RWPE2 (cell line): ENCODE measurements at regions not wholly inside any gene's neighbourhood (a gene's known extent, or its start where the extent isn't known, plus 50 kb on each side); places are given as distances from the start of the nearest gene placed in this dataset.
A peak's percentile ranks its signal among the peaks of the same experiment; 100 is the strongest.

Source experiments
- ATAC-seq: fragments of 200-7000 bp; cut with Tn5 transposase; 3 replicates; pipeline ENCODE4 v1.9.1; 2021; ENCODE audit warnings: low read depth
- DNase-seq: peaks from one replicate; pipeline ENCODE4 v3.0.0-alpha.2; 2020; ENCODE audit warnings: low spot score
- H3K27ac ChIP-seq: fragments of 450-650 bp; 2 replicates; pipeline ENCODE4 v1.5.1; 2017; ENCODE audit warnings: mild to moderate bottlenecking; ENCODE audit not compliant: poor library complexity, severe bottlenecking
- H3K27me3 ChIP-seq: fragments of 250-450 bp; sonication (Bioruptor Pico); 2 replicates; pipeline ENCODE4 v1.5.1; 2021; ENCODE audit warnings: mild to moderate bottlenecking, moderate library complexity; ENCODE audit not compliant: insufficient read depth, poor library complexity, severe bottlenecking
- H3K36me3 ChIP-seq: fragments of 250-450 bp; sonication (Bioruptor Pico); 2 replicates; pipeline ENCODE4 v1.5.1; 2020; ENCODE audit warnings: low read depth, mild to moderate bottlenecking, moderate library complexity
- H3K4me1 ChIP-seq: fragments of 250-450 bp; sonication (Bioruptor Pico); 2 replicates; pipeline ENCODE4 v1.5.1; 2021; ENCODE audit warnings: mild to moderate bottlenecking, moderate library complexity; ENCODE audit not compliant: insufficient read depth, poor library complexity, severe bottlenecking
- H3K4me3 ChIP-seq: fragments of 250-450 bp; sonication (Bioruptor Pico); 2 replicates; pipeline ENCODE4 v1.5.1; 2021; ENCODE audit warnings: mild to moderate bottlenecking, moderate library complexity; ENCODE audit not compliant: severe bottlenecking
- H3K9me3 ChIP-seq: fragments of 250-450 bp; sonication (Bioruptor Pico); 2 replicates; pipeline ENCODE4 v1.5.1; 2021; ENCODE audit warnings: mild to moderate bottlenecking, moderate library complexity; ENCODE audit not compliant: severe bottlenecking
- CTCF ChIP-seq: fragments of 450-650 bp; IDR thresholded peaks from one replicate; pipeline ENCODE4 v1.5.1; 2017; ENCODE audit warnings: mild to moderate bottlenecking, moderate library complexity; ENCODE audit not compliant: poor library complexity, severe bottlenecking

GRCh38 chr7:22587322-22587721, 87.3 kb upstream of the STEAP1B start:
- TF ChIP-seq CTCF: no peak
- Histone ChIP-seq H3K9me3 (no peaks in the 10 kb centered on the region), H3K27ac (peak overlapping the region; percentile 30), H3K4me3 (no peak overlapping the region), H3K27me3 (no peaks in the 10 kb centered on the region), H3K36me3 (no peaks in the 10 kb centered on the region), H3K4me1 (peaks cover 19% of the 10 kb centered on the region)
- DNase-seq (no peak), ATAC-seq (no peak)

GRCh38 chr7:22586786-22587140, 86.8 kb upstream of the STEAP1B start:
- Histone ChIP-seq H3K9me3 (no peaks in the 10 kb centered on the region), H3K4me3 (no peak overlapping the region), H3K4me1 (peaks cover 19% of the 10 kb centered on the region), H3K27ac (no peak overlapping the region), H3K27me3 (no peaks in the 10 kb centered on the region), H3K36me3 (no peaks in the 10 kb centered on the region)
- no peak for DNase-seq
- TF ChIP-seq CTCF: peak; percentile 21
- no peak for ATAC-seq

GRCh38 chr7:22586101-22586785, 86.3 kb upstream of the STEAP1B start:
- Histone ChIP-seq H3K27me3 (no peaks in the 10 kb centered on the region), H3K27ac (no peak overlapping the region), H3K9me3 (no peaks in the 10 kb centered on the region), H3K36me3 (no peaks in the 10 kb centered on the region), H3K4me3 (no peak overlapping the region), H3K4me1 (peaks cover 19% of the 10 kb centered on the region)
- ATAC-seq: no peak
- DNase-seq: no peak
- no peak for TF ChIP-seq CTCF

GRCh38 chr7:22584179-22584578, 84.2 kb upstream of the STEAP1B start:
- Histone ChIP-seq H3K27ac (peak overlapping the region; percentile 64), H3K4me1 (peaks cover 19% of the 10 kb centered on the region), H3K9me3 (no peaks in the 10 kb centered on the region), H3K36me3 (no peaks in the 10 kb centered on the region), H3K4me3 (no peak overlapping the region), H3K27me3 (no peaks in the 10 kb centered on the region)
- no peak for TF ChIP-seq CTCF
- ATAC-seq (no peak), DNase-seq (no peak)

GRCh38 chr7:22582863-22583622, 83.1 kb upstream of the STEAP1B start:
- TF ChIP-seq CTCF: no peak
- no peak overlapping the region for H3K4me3 ChIP-seq
- H3K4me1 ChIP-seq: peaks cover 29% of the 10 kb centered on the region
- no peaks in the 10 kb centered on the region for H3K9me3 ChIP-seq
- no peaks in the 10 kb centered on the region for H3K27me3 ChIP-seq
- peak overlapping the region; percentile 64 for H3K27ac ChIP-seq
- peak; percentile 96 for ATAC-seq
- no peaks in the 10 kb centered on the region for H3K36me3 ChIP-seq
- peak; percentile 87 for DNase-seq
